Posterior vena cava (tissue), 2 donors: ENCODE measurements at regions not wholly inside any gene's neighbourhood (a gene's known extent, or its start where the extent isn't known, plus 50 kb on each side); places are given as distances from the start of the nearest gene placed in this dataset.
"Not testable (repeated sequence)": the region's sequence is repeated elsewhere in the genome, so short reads cannot be mapped to it uniquely, and the experiment has no call there.

ENCODE experiments used
- DNase-seq: peaks from one replicate; pipeline ENCODE4 v3.0.0-alpha.2; 2020; ENCODE audit warnings: low spot score
- intact Hi-C, 2 donors: fragments of 100-400 bp; cut with DNase I; formaldehyde crosslinking; loops; one replicate each; pipeline versions ENCODE4 v1.14.1 to v1.14.2; 2022 to 2023
- donor health status: DM: yes; HTN: yes; CAD: no.
- donor health status: DM: yes; HTN: yes; CAD: no.

DNA sequence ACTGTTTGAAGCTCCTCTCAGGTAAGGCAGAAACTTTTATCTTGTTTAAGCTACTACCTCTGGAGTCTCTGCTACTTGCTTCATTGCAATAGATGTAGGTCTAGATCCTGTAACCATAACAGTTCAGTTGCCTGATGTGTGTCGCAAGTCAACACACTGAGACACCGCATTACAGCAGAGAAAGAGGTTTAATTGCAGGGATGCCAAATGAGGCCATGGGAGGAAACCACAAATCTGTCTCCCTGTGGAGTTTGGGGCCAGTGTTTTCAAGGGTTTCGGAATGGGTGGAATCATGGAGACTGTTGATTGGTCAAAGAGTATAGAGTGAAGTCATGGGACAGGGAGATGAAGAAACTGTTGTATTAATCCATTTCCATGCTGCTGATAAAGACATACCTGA is 57.1 kb upstream of the RBM24 start:
- DNase-seq, result no peak
- intact Hi-C loops, result no loop called here

DNA sequence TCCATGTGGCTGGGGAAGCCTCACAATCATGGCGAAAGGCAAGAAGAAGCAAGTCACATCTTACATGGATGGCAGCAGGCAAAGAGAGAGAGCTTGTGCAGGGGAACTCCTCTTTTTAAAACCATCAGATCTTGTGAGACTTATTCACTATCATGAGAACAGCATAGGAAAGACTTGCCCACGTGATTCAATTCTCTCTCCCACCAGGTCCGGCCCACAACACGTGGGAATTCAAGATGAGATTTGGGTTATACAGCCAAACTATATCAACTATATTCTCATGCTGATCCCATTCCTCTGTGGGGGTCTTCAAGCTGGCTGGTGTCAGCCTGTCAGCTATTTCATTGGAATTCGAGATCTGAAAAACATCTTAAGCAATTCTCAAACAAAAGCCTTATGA is 56.7 kb upstream of the RBM24 start:
- intact Hi-C loops, DNase-seq: not testable (repeated sequence)

DNA sequence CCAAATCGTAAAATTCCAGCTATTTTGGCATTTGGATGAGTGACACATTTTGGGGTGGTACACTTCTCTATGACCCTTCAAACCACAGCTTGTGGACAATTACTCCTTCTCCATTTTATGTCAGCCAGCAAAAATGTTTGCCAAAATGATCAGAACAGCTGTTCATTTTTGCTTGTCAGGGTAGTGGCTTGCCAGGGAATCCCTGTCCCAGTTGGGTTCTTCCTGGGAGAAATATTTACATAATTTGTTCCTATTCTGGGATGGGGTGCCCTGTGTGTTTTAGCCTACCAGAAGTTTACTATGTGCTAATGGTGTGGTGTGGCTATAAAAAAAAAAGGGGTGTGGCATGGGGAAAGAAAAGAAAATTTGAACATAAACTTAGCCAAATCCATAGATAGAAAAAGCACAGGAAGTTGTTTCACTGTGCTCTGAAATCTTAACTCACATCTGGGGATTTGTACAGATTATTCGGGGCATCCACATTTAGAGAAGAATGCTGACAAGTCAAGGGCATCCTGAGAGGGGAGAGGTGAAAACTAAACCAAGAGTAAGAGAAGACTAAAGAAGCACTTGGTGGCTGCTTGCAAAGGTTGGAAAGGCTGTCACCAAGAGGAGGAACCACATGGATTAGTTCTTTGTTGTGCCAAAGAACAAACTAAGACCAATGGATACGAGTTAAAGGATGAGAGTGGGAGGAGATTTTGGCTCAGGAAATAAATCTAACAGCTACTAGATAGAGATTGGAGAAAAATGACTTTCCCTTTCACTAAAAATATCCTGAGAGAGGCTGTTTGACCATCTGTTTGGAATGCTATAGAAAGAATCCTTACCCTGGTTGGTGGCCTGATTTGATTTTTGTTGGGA is 55.2 kb upstream of the RBM24 start:
- intact Hi-C loops, result no loop called here
- DNase-seq, result no peak

DNA sequence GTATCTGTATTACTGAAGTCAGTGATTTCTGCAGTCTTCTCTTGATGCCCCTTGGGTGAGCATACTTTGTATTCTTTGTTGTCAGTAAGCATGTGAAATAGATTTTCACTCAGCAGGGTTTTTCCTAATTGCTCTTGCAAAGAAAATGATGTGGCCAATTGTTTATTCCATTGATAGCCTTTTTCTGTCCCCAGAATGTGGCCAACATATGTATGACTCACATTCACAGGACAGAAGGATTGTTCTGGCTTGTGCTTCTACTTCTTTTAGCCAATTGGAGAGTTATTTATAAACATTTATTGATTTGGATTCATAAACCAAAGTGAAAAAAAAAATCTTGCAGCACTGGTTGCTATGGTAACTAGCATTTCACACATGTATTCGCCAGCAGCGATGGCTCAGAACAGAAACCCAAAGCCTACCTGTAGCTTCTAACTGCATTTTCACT is 54.4 kb upstream of the RBM24 start:
- DNase-seq, result no peak
- intact Hi-C loops, result no loop called here

DNA sequence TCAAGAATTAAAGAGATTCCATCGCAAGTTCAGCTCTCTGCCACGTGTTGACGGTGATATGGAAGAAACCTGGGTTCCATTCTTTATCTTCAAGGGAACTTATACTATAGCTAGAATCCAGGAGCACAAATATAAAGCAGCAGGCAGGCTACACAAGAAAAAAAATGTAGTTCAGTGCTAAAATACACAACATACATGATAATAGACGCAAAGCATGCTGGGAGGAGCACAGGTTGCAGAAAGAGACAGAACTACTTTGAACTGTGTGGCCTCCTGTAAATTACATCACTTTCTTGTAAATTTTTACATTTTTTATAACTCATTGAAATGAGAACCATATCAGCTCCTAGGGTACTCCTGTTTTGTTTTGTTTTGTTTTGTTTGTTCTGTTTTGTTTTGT is 53.8 kb upstream of the RBM24 start:
- DNase-seq, result no peak
- intact Hi-C loops, result no loop called here
